HG03280 (cell line): ENCODE measurements at regions not wholly inside any gene's neighbourhood (a gene's known extent, or its start where the extent isn't known, plus 50 kb on each side); places are given as distances from the start of the nearest gene placed in this dataset.
A peak's percentile ranks its signal among the peaks of the same experiment; 100 is the strongest.

Experiments
- ATAC-seq: cut with Tn5 transposase; IDR thresholded peaks from one replicate; pipeline ENCODE4 v1.9.1; 2021; ENCODE audit warnings: mild to moderate bottlenecking, moderate library complexity; ENCODE audit not compliant: unreplicated experiment

- ATAC-seq: no peak
Observed at GRCh38 chr1:88175631-88176226, 508.3 kb upstream of the PKN2 start.

GRCh38 chr1:88179943-88180342 lies 504.1 kb upstream of the PKN2 start:
- ATAC-seq: no peak

- peak; percentile 99 for ATAC-seq
Observed at GRCh38 chr1:88180449-88181108, 503.5 kb upstream of the PKN2 start.

- ATAC-seq: no peak
Observed at GRCh38 chr1:88186911-88187310, 497.2 kb upstream of the PKN2 start.

GRCh38 chr1:88188038-88188437 lies 496.0 kb upstream of the PKN2 start:
- ATAC-seq: no peak

- ATAC-seq: no peak
Observed at GRCh38 chr1:88189525-88189924, 494.5 kb upstream of the PKN2 start.

- ATAC-seq: peak; percentile 66
Observed at GRCh38 chr1:88191917-88192316, 492.2 kb upstream of the PKN2 start.

GRCh38 chr1:88194542-88194941 lies 489.5 kb upstream of the PKN2 start:
- no peak for ATAC-seq

GRCh38 chr1:88200545-88200944 lies 483.5 kb upstream of the PKN2 start:
- no peak for ATAC-seq

GRCh38 chr1:88204111-88204510 lies 480.0 kb upstream of the PKN2 start:
- no peak for ATAC-seq

GRCh38 chr1:88204612-88205167 lies 479.4 kb upstream of the PKN2 start:
- no peak for ATAC-seq

GRCh38 chr1:88208389-88208788 lies 475.7 kb upstream of the PKN2 start:
- ATAC-seq: no peak

GRCh38 chr1:88210103-88210787 lies 473.8 kb upstream of the PKN2 start:
- no peak for ATAC-seq

- no peak for ATAC-seq
Observed at GRCh38 chr1:88216441-88216840, 467.6 kb upstream of the PKN2 start.

- no peak for ATAC-seq
Observed at GRCh38 chr1:88217386-88217785, 466.7 kb upstream of the PKN2 start.

GRCh38 chr1:88219521-88219920 lies 464.6 kb upstream of the PKN2 start:
- no peak for ATAC-seq

GRCh38 chr1:88221411-88221810 lies 462.7 kb upstream of the PKN2 start:
- no peak for ATAC-seq

GRCh38 chr1:88224906-88225305 lies 459.2 kb upstream of the PKN2 start:
- no peak for ATAC-seq

GRCh38 chr1:88228114-88228513 lies 456.0 kb upstream of the PKN2 start:
- ATAC-seq: no peak

- no peak for ATAC-seq
Observed at GRCh38 chr1:88230126-88230525, 453.9 kb upstream of the PKN2 start.

- no peak for ATAC-seq
Observed at GRCh38 chr1:88237058-88237457, 447.0 kb upstream of the PKN2 start.

- no peak for ATAC-seq
Observed at GRCh38 chr1:88239205-88239604, 444.9 kb upstream of the PKN2 start.
